PC-9 (cell line): ENCODE measurements at regions not wholly inside any gene's neighbourhood (a gene's known extent, or its start where the extent isn't known, plus 50 kb on each side); places are given as distances from the start of the nearest gene placed in this dataset.

Experiments
- BruUV-seq: library from RNA; stranded (reverse); fragments of 400-500 nt; replicated peaks from 2 replicates; lab custom pipeline; 2021; lab: Mats Ljungman, UMichigan
- CTCF ChIA-PET: fragments of 300-600 bp; sonication (Branson Sonifier 250); formaldehyde crosslinking; loops from one replicate; lab custom pipeline; 2022; ENCODE audit warnings: antibody characterized with exemption; lab: Charles Lee
- POLR2A ChIA-PET: fragments of 300-600 bp; sonication (Branson Sonifier 250); formaldehyde crosslinking; loops from one replicate; lab custom pipeline; 2022; ENCODE audit warnings: antibody characterized with exemption; ENCODE audit not compliant: unreplicated experiment; lab: Charles Lee
- DNase-seq, 2 experiments: peaks; one replicate each; pipeline versions ENCODE4 v3.0.0 to v3.0.0-alpha.2; 2015 to 2022; ENCODE audit warnings: mixed read lengths in 1 of 2
- H2AFZ ChIP-seq: fragments of 200-600 bp; sonication (generic); 2 replicates; pipeline ENCODE4 v1.8.1; 2017; ENCODE audit warnings: antibody characterized with exemption
- H3F3A ChIP-seq: fragments of 200-600 bp; sonication (generic); 2 replicates; pipeline ENCODE4 v1.8.1; 2017; ENCODE audit warnings: antibody characterized with exemption, mild to moderate bottlenecking, low read depth; ENCODE audit not compliant: insufficient read depth
- H3K27ac ChIP-seq: fragments of 200-600 bp; sonication (generic); 2 replicates; pipeline ENCODE4 v1.6.1; 2016; ENCODE audit warnings: mixed run types
- H3K27me3 ChIP-seq: fragments of 200-600 bp; sonication (generic); 2 replicates; pipeline ENCODE4 v1.6.1; 2016; ENCODE audit warnings: low read depth, mixed run types; ENCODE audit not compliant: insufficient read depth
- H3K36me3 ChIP-seq: fragments of 200-600 bp; sonication (generic); 2 replicates; pipeline ENCODE4 v1.6.1; 2016; ENCODE audit warnings: low read depth, mixed run types
- H3K4me1 ChIP-seq: fragments of 200-600 bp; sonication (generic); replicated peaks from 2 replicates; pipeline ENCODE4 v1.6.1; 2016; ENCODE audit warnings: mixed run types; ENCODE audit not compliant: insufficient read depth
- H3K4me2 ChIP-seq: fragments of 200-600 bp; sonication (generic); 2 replicates; pipeline ENCODE4 v1.6.1; 2017; ENCODE audit warnings: mixed run types
- H3K4me3 ChIP-seq: fragments of 200-600 bp; sonication (generic); 2 replicates; pipeline ENCODE4 v1.6.1; 2016; ENCODE audit warnings: mixed run types
- H3K79me2 ChIP-seq: fragments of 200-600 bp; sonication (generic); 2 replicates; pipeline ENCODE4 v1.6.1; 2017; ENCODE audit warnings: low read depth, mixed run types
- H3K9me2 ChIP-seq: fragments of 200-600 bp; sonication (generic); 2 replicates; pipeline ENCODE4 v1.8.1; 2017; ENCODE audit warnings: mild to moderate bottlenecking; ENCODE audit not compliant: insufficient read depth
- H3K9me3 ChIP-seq: fragments of 200-600 bp; sonication (generic); 2 replicates; pipeline ENCODE4 v1.8.1; 2016; ENCODE audit warnings: low read depth; ENCODE audit not compliant: insufficient read depth
- H4K20me1 ChIP-seq: fragments of 200-600 bp; sonication (generic); 2 replicates; pipeline ENCODE4 v1.8.1; 2017; ENCODE audit not compliant: insufficient read depth
- EZH2 ChIP-seq: fragments of 200-600 bp; sonication (generic); IDR thresholded peaks from 2 replicates; pipeline ENCODE4 v1.8.0; 2017; ENCODE audit warnings: antibody characterized with exemption, low read depth
- intact Hi-C: fragments of 100-400 bp; cut with micrococcal nuclease; formaldehyde crosslinking; loops from one replicate; pipeline ENCODE4 v1.10.0; 2022; ENCODE audit not compliant: unreplicated experiment
- TF ChIP-seq, protein P1 (sequence below): fragments of 200-600 bp; sonication (generic); conservative IDR thresholded peaks from 2 replicates; pipeline ENCODE4 v1.6.1; 2017; ENCODE audit warnings: mixed run types, antibody characterized with exemption, mild to moderate bottlenecking, moderate library complexity

DNA sequence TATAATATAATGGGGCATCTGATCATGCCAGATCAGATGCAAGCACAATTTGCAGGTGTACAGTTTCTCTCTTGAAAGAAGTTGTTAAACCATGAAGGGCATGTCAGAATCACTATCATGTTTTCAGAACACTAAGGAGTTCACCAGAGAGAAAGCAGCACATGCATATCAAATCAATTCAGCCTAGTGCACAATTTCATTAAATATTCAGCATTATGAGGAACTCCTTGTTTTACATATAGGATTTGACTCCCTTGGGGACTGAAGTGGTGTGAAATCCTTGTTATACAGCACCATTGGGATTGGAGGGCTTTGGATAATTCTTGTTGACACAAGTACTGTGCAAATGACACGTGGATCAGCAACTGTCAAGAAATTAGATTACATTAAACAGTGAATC lies 562.1 kb upstream of the KLHL29 start:
- no peaks in the 10 kb centered on the region for H4K20me1 ChIP-seq
- POLR2A ChIA-PET, result no interaction called here
- no peaks in the 10 kb centered on the region for H3K4me1 ChIP-seq
- H3K79me2 ChIP-seq, result no peaks in the 10 kb centered on the region
- CTCF ChIA-PET, result no interaction called here
- BruUV-seq, result no TSS peak
- no peak for DNase-seq
- H3K27me3 ChIP-seq, result no peaks in the 10 kb centered on the region
- H2AFZ ChIP-seq, result no peak overlapping the region
- H3K9me2 ChIP-seq, result no peaks in the 10 kb centered on the region
- TF ChIP-seq, protein P1, sequence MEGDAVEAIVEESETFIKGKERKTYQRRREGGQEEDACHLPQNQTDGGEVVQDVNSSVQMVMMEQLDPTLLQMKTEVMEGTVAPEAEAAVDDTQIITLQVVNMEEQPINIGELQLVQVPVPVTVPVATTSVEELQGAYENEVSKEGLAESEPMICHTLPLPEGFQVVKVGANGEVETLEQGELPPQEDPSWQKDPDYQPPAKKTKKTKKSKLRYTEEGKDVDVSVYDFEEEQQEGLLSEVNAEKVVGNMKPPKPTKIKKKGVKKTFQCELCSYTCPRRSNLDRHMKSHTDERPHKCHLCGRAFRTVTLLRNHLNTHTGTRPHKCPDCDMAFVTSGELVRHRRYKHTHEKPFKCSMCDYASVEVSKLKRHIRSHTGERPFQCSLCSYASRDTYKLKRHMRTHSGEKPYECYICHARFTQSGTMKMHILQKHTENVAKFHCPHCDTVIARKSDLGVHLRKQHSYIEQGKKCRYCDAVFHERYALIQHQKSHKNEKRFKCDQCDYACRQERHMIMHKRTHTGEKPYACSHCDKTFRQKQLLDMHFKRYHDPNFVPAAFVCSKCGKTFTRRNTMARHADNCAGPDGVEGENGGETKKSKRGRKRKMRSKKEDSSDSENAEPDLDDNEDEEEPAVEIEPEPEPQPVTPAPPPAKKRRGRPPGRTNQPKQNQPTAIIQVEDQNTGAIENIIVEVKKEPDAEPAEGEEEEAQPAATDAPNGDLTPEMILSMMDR, result no peak
- no peak for TF ChIP-seq EZH2
- no peaks in the 10 kb centered on the region for H3K36me3 ChIP-seq
- no peak overlapping the region for H3K27ac ChIP-seq
- H3K4me2 ChIP-seq, result no peak overlapping the region
- no peaks in the 10 kb centered on the region for H3K9me3 ChIP-seq
- no peak overlapping the region for H3K4me3 ChIP-seq
- intact Hi-C loops, result no loop called here
- no peaks in the 10 kb centered on the region for H3F3A ChIP-seq

DNA sequence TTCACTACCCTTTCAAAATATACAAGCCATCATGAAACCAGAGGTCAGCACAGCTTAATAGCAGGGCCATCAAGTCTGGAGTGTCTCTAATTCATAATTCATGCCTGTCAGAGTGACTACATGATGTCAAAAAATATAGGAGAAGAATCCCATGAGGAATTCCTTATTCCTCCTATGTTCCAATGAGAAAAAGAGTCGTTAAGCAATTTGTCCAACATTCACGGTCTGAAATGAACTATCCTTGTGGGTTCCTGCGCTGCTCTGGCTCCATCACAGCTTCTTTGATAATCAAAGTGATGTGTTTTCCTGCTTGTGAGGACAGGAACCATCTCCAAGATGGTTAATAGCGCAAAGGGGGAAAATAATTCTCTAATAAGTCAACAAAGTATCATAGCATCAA lies 560.4 kb upstream of the KLHL29 start:
- Histone ChIP-seq H3K4me1 (no peaks in the 10 kb centered on the region), H3K9me3 (no peaks in the 10 kb centered on the region), H3K27ac (no peak overlapping the region), H3K4me2 (no peak overlapping the region), H3K4me3 (no peak overlapping the region), H3F3A (no peaks in the 10 kb centered on the region), H4K20me1 (no peaks in the 10 kb centered on the region), H3K79me2 (no peaks in the 10 kb centered on the region), H3K36me3 (no peaks in the 10 kb centered on the region), H3K27me3 (no peaks in the 10 kb centered on the region), H2AFZ (no peak overlapping the region), H3K9me2 (no peaks in the 10 kb centered on the region)
- no TSS peak for BruUV-seq
- no peak for DNase-seq
- POLR2A ChIA-PET, result no interaction called here
- CTCF ChIA-PET, result no interaction called here
- no peak for TF ChIP-seq EZH2
- TF ChIP-seq, protein P1, result no peak
- intact Hi-C loops, result no loop called here

DNA sequence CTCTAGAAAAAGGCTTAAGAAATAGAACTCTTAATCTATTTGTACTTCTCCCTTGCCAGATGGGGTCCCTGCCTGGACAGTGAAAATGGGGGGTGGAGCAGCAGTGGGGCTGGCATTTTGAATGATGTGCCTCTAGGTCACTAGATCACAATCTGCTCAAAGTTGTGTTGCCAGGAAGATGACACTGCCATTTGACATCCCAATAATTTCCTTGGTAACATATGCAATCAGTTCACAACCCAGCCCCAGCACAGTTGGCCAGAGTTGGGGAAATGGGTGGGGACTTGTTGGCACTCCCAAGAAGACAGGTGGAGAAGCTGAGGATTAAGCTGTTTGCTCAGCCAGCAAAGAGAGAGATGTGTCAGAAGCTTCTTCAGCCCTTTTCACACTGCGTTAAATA lies 558.3 kb upstream of the KLHL29 start:
- no peak for TF ChIP-seq EZH2
- TF ChIP-seq, protein P1, result no peak
- Histone ChIP-seq H2AFZ (no peak overlapping the region), H3K36me3 (no peaks in the 10 kb centered on the region), H4K20me1 (no peaks in the 10 kb centered on the region), H3K9me2 (no peaks in the 10 kb centered on the region), H3K4me3 (no peak overlapping the region), H3K9me3 (no peaks in the 10 kb centered on the region), H3K27ac (no peak overlapping the region), H3F3A (no peaks in the 10 kb centered on the region), H3K4me1 (no peaks in the 10 kb centered on the region), H3K4me2 (no peak overlapping the region), H3K79me2 (no peaks in the 10 kb centered on the region), H3K27me3 (no peaks in the 10 kb centered on the region)
- CTCF ChIA-PET, result no interaction called here
- DNase-seq, result no peak
- intact Hi-C loops, result no loop called here
- POLR2A ChIA-PET, result interaction anchor here (0.7 kb wide), 1 partner anchor 1425 kb away, joined by 3 read pairs; no protein-coding TSS in a partner anchor
- no TSS peak for BruUV-seq
